ENCODE measurements at regions not wholly inside any gene's neighbourhood (a gene's known extent, or its start where the extent isn't known, plus 50 kb on each side); places are given as distances from the start of the nearest gene placed in this dataset.

GRCh38 chr2:20519309-20519708, 72.4 kb downstream of the RHOB start:
- Histone ChIP-seq H3K4me3 (replicated peaks; ENCODE audit: low read depth, low read length) (no peak overlapping the region), H3K36me3 (ENCODE audit: control insufficient read depth, insufficient read depth, low read length) (no peaks in the 10 kb centered on the region), H3K27me3 (replicated peaks; ENCODE audit: control insufficient read depth, insufficient read depth, low read length) (no peaks in the 10 kb centered on the region)
- TF ChIP-seq, protein P1, sequence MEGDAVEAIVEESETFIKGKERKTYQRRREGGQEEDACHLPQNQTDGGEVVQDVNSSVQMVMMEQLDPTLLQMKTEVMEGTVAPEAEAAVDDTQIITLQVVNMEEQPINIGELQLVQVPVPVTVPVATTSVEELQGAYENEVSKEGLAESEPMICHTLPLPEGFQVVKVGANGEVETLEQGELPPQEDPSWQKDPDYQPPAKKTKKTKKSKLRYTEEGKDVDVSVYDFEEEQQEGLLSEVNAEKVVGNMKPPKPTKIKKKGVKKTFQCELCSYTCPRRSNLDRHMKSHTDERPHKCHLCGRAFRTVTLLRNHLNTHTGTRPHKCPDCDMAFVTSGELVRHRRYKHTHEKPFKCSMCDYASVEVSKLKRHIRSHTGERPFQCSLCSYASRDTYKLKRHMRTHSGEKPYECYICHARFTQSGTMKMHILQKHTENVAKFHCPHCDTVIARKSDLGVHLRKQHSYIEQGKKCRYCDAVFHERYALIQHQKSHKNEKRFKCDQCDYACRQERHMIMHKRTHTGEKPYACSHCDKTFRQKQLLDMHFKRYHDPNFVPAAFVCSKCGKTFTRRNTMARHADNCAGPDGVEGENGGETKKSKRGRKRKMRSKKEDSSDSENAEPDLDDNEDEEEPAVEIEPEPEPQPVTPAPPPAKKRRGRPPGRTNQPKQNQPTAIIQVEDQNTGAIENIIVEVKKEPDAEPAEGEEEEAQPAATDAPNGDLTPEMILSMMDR (IDR thresholded peaks at IDR 0.05; ENCODE audit: insufficient read depth, low read length, poor library complexity, severe bottlenecking) = no peak
- DNase-seq (ENCODE audit: extremely low read depth, insufficient read length) = no peak

DNA sequence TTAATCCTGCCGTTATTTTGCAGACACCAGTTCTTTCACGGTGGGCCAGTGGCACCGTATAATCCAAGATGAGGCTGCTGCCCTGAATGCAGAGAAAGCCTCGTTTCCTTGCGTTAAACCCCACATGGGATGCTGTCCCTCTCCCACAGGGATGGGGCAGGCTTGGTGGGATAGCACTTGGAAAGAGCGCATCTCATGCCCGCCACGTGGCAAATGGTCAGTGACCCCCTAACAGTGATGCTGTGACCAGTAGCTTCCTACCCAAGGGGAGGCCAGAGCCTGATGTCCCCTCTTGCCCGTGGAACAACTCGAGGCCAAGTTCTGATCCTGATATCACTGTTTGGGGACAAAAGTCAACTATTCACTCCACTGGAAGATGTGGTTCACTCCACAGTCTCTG, 73.3 kb downstream of the RHOB start:
- H3K4me3 ChIP-seq (replicated peaks; ENCODE audit: low read depth, low read length) = no peak overlapping the region
- DNase-seq (ENCODE audit: extremely low read depth, insufficient read length) = no peak
- H3K36me3 ChIP-seq (ENCODE audit: control insufficient read depth, insufficient read depth, low read length) = no peaks in the 10 kb centered on the region
- TF ChIP-seq, protein P1 (IDR thresholded peaks at IDR 0.05; ENCODE audit: insufficient read depth, low read length, poor library complexity, severe bottlenecking) = no peak
- no peaks in the 10 kb centered on the region for H3K27me3 ChIP-seq (replicated peaks; ENCODE audit: control insufficient read depth, insufficient read depth, low read length)

DNA sequence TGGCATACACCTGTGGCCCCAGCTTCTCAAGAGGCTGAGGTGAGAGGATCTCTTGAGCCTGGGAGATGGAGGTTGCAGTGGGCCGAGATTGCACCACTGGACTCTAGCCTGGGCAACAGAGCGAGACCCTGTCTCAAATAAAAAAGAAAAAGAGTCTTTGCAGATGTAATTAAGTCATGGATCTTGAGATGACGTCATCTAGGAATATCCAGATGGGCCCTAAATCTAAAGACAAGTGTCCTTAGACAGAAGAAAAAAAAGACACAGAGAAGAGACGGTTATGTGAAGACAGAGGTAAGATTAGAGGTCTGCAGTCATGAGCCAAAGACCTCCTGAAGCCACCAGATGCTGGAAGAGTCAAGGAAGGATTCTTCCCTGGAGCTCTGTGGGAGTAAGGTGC, 74.3 kb downstream of the RHOB start:
- TF ChIP-seq, protein P1 (IDR thresholded peaks at IDR 0.05; ENCODE audit: insufficient read depth, low read length, poor library complexity, severe bottlenecking) = no peak
- Histone ChIP-seq H3K4me3 (replicated peaks; ENCODE audit: low read depth, low read length) (no peak overlapping the region), H3K27me3 (replicated peaks; ENCODE audit: control insufficient read depth, insufficient read depth, low read length) (no peaks in the 10 kb centered on the region), H3K36me3 (ENCODE audit: control insufficient read depth, insufficient read depth, low read length) (no peaks in the 10 kb centered on the region)
- no peak for DNase-seq (ENCODE audit: extremely low read depth, insufficient read length)

DNA sequence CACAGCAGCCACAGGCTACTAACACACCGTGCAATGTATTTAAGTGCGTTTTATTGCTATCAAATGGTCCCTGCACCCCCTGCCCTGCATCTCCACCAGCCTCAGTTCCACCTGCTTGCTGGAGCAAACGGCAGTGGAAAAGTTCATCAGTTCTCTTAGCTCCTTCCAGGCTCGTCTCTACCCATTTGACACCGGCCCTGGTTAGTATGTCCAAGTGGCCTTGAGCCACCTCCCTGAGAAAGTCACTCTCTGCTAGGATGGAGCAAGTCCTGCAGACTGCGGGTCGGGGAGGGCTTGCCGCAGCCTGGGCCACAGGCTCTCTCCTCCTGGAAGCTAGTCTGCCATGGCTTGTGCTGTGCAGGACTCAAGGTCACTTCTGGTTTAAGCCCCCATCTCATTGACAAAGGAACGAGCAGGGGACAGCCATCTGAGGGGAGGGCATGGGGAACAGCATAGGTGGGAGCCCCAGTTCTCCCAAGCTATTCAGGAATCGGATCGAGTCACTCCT, 74.9 kb downstream of the RHOB start:
- TF ChIP-seq, protein P1 (IDR thresholded peaks at IDR 0.05; ENCODE audit: insufficient read depth, low read length, poor library complexity, severe bottlenecking) = no peak
- no peaks in the 10 kb centered on the region for H3K27me3 ChIP-seq (replicated peaks; ENCODE audit: control insufficient read depth, insufficient read depth, low read length)
- no peak overlapping the region for H3K4me3 ChIP-seq (replicated peaks; ENCODE audit: low read depth, low read length)
- DNase-seq (ENCODE audit: extremely low read depth, insufficient read length) = no peak
- H3K36me3 ChIP-seq (ENCODE audit: control insufficient read depth, insufficient read depth, low read length) = no peaks in the 10 kb centered on the region

DNA sequence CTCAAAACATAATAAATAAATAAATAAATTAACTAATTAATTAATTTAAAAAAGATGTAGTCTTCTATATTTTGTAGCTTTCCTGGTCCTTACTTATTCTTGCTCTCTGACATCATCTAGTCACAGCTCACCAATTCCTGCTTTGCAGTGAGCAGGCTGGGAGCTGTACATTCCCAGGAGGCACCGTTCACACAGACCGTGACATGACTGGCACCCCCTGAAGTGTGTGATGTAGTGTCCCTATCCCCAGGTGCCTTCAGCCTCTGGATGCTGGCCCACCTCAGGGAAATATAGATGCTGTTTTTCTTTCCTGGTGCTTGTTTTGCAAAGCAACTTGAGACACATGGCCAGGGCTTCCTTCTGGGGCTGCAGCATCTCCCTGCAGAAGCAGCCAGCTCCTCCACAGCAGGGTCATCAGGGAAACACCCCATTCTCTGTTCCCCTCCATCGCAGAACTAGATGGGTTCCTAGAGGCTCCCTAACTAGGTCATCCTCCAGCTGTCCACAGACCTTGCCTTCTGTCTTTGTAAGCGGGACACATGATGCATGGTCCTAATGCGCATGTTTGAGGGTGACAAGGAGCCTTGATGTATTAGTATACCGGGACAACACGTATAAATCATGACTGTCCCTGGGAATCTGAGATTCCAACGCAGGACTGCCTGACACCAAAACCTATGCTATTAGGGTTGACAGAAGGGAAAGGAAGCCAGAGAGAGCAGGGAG, 76.4 kb downstream of the RHOB start:
- TF ChIP-seq, protein P1 (IDR thresholded peaks at IDR 0.05; ENCODE audit: insufficient read depth, low read length, poor library complexity, severe bottlenecking) = no peak
- DNase-seq (ENCODE audit: extremely low read depth, insufficient read length) = no peak
- Histone ChIP-seq H3K36me3 (ENCODE audit: control insufficient read depth, insufficient read depth, low read length) (no peaks in the 10 kb centered on the region), H3K4me3 (replicated peaks; ENCODE audit: low read depth, low read length) (no peak overlapping the region), H3K27me3 (replicated peaks; ENCODE audit: control insufficient read depth, insufficient read depth, low read length) (no peaks in the 10 kb centered on the region)

Data from GM06990 (cell line).